Esophagus mucosa (tissue), 1 donor: ENCODE measurements at regions not wholly inside any gene's neighbourhood (a gene's known extent, or its start where the extent isn't known, plus 50 kb on each side); places are given as distances from the start of the nearest gene placed in this dataset.

Source experiments
- ATAC-seq: fragments of 200-7000 bp; cut with Tn5 transposase; one replicate; pipeline ENCODE4 v1.9.1; 2020
- donor health status: DM: yes; HTN: yes; CAD: no.

DNA sequence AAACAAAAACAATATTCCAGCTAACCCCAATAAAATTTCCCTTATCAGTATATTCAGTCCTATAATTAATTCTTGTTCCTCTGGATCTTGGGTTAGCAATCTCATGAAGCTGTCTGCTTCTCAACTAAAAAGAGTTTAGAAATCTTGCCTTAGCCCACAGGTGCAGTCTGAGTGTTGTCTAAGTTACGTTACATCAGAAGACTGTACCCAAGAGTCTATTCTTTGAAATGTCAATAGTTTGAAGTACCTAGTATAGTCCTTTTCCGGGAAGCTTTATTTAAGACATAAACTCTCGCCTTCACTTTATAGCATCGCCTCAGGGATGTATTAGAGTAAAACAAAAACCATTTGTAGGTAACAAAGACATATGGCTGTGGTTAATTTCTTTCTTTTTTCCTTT is 465.1 kb downstream of the FUT8 start:
- no peak for ATAC-seq

DNA sequence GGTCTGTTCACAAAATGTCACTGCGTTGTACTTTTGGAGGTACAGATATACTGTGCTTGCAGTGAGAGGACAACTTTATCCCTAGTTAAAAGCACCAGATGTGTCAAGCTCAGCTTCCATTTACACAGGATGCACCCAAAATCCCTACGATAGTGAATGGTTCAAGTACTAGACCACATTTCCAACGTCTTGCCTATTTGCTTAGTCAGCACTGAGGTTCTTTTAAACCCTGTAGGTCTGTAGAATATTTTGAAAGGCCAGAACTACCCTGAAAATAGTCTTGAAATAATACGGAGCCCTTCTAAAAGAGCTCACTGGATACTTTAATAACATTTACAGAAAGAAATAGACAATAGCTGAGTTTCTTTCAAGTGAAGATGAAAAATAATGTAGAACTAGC is 466.1 kb downstream of the FUT8 start:
- no peak for ATAC-seq

GRCh38 chr14:65879248-65880009 is 466.9 kb downstream of the FUT8 start:
- ATAC-seq: peak; percentile 90

GRCh38 chr14:65880507-65880906 is 468.0 kb downstream of the FUT8 start:
- peak; percentile 72 for ATAC-seq

DNA sequence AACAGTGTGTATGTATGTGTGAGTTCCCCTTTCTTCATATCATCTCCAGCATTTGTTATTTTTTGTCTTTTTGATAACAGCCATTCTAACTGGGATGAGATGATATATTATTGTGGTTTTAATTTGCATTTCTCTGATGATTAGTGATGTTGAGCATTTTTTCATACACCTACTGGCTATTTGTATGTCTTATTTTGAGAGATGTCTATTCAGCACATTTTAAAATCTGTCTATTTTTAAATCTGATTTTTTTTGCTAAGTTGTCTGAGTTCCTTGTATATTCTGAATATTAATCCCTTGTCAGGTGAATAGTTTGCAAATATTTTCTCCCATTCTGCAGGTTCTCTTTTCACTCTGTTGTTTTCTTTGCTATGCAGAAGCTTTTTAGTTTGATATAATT is 469.1 kb downstream of the FUT8 start:
- no peak for ATAC-seq

DNA sequence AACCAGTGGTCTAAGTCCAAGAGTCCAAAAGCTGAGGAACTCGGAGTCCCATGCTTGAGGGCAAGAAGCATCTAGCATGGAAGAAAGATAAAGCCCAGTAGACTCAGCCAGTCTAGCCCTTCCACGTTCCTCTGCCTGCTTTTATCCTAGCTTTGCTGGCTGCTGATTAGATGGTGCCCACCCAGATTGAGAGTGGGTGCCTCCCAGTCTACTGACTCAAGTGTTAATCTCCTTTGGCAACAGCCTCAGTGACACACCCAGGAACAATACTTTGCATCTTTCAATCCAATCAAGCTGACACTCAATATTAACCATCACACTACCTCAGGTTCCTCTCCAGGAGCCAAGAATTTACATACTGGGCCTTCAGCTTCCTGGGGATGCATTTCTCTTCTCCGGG is 476.1 kb downstream of the FUT8 start:
- no peak for ATAC-seq

GRCh38 chr14:65892315-65892714 is 479.8 kb downstream of the FUT8 start:
- no peak for ATAC-seq

DNA sequence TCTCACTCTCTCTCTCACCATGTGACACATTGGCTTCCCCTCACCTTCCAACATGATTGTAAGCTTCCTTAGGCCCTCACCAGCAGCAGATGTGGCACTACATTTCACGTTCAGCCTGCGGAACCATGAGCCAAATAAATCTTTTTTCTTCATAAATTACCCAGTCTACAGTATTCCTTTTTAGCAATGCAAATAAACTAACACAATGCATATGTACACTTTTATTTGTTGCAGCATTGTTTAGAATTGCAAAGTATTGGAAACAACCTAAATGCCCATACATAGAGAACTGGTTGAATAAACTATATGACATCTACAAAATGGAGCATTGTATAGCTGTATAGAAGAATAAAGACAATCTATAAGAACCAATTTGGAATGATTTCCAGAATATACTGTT is 487.6 kb downstream of the FUT8 start:
- no peak for ATAC-seq

GRCh38 chr14:65901595-65901994 is 489.1 kb downstream of the FUT8 start:
- ATAC-seq: no peak

DNA sequence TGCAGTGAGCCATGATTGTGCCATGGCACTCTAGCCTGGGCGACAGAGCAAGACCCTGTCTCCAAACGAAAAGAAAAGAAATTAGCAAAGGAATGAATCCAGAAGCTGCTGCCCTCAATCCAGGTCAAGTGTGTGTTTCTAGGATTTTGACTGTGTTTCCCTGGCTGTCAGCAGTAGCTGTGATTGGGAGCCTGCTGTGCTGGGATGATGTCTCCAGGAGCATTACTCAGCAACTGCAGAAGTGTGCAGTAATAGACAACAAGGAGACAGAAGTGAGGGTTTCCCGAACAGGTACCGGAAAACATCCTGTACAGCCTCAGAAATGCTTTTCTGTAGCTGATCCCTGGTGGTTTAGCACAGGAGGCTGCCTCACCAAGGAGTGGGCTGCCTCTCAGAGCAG is 492.5 kb downstream of the FUT8 start:
- no peak for ATAC-seq

- no peak for ATAC-seq
Observed at GRCh38 chr14:65906344-65906743, 493.8 kb downstream of the FUT8 start.

DNA sequence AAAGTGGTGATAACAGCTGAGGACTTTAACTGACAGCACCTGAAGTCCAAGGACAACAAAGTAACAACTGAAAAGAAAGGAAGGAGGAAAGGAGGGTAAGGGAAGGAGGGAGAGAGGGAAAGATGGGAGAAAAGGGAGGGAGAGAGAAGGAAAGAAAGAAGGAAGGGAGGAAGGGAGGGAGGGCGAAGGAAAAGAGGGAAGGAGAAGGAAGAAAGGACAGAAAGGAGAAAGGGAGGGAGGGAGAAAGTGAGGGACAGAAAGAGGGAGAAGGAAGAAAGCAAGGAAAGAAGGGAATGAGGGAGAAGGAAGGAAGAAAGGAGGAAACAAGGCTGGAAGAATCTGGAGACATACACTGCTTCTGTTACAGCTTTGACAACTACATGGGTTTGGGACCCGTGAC is 494.4 kb downstream of the FUT8 start:
- ATAC-seq: no peak

DNA sequence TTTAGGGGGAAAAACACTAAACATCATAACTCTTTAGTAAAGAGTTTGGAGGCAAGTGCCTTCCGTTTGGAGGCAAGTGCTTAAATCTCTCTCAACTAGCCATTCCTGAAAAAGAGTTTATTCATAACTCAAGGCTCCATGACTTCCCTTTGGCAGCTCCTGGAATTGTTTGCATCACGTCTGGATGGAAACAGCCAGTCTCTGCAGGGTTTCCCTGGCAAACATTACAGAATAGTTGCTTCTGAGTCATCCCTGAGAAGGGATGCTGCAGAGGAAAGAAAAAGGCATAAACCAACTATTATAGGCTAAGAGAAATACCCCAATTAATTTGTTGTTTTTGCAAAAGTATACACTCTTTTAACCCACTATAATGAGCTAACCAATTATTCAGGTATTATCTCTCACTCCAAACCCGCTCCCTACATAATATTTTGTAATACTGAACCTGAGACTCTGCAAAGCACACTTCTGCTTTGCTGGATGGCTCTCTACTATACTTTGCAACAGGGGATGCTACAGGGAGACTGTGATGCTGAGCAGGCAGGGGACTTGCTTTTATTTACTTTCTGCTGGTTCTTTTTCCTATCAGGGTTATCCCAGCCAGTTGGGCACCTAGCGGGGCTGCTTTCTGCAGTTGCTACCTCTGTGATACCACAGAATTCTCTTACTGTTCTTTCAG is 497.7 kb downstream of the FUT8 start:
- ATAC-seq: no peak

- ATAC-seq: no peak
Observed at GRCh38 chr14:65915125-65915524, 502.6 kb downstream of the FUT8 start.

- no peak for ATAC-seq
Observed at GRCh38 chr14:65916055-65916454, 503.5 kb downstream of the FUT8 start.

- no peak for ATAC-seq
Observed at GRCh38 chr14:65920996-65921395, 508.5 kb downstream of the FUT8 start.

GRCh38 chr14:65922142-65922541 is 509.6 kb downstream of the FUT8 start:
- ATAC-seq: no peak

GRCh38 chr14:65926504-65926903 is 514.0 kb downstream of the FUT8 start:
- no peak for ATAC-seq

- ATAC-seq: no peak
Observed at GRCh38 chr14:65926935-65927700, 514.6 kb downstream of the FUT8 start.

GRCh38 chr14:65927931-65928356 is 515.4 kb downstream of the FUT8 start:
- no peak for ATAC-seq

- no peak for ATAC-seq
Observed at GRCh38 chr14:65928995-65929394, 516.5 kb downstream of the FUT8 start.

DNA sequence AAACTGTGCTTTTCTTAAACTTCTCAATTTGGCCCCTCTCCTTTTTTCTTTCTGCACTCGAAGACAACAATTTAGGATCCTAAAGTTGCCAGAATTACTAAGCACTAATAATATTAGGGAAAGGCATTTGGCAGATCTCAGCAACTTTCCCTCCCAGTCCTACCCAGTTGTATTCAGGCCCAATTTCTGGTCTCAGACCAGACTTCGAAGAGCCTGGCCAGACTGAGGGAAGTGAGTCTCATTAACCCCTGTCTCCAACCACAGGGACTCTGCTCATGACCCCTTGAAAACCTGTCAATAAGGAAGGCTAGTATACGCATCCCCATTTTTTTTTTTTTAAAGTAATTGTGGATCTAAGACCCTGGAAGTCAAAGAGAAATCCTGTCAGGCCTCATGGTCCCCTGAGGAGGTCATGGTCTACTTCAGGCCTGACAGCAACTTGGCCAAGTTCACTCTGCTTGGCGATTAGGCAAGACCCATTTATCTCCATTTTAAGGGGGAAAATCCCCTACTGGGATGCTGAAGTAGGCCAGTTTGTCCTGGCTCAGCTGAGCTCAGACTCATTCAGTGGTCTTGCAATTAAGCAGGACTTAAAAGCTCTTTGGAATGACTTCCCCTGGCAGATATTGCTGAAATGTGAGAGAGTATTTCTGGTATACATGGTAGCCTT is 521.0 kb downstream of the FUT8 start:
- ATAC-seq: no peak

DNA sequence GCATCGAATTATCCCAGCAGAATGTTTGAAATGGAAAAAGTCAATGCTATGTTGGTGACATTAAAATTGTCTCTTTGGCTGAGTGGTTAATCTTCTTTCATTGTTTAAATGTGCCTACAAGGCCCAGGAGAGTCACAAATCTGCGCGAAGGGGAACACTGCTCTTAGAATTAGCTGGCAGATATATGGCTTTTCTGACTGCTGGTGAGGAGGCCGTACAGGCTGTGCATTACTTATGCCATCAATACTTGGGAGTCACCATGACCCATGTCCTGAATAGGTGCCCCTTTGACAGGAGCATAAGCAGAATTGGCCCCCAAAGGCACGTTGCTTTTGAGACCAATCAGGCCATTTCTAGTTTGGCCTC is 521.5 kb downstream of the FUT8 start:
- ATAC-seq: no peak
